ENCODE measurements at regions not wholly inside any gene's neighbourhood (a gene's known extent, or its start where the extent isn't known, plus 50 kb on each side); places are given as distances from the start of the nearest gene placed in this dataset.

DNA sequence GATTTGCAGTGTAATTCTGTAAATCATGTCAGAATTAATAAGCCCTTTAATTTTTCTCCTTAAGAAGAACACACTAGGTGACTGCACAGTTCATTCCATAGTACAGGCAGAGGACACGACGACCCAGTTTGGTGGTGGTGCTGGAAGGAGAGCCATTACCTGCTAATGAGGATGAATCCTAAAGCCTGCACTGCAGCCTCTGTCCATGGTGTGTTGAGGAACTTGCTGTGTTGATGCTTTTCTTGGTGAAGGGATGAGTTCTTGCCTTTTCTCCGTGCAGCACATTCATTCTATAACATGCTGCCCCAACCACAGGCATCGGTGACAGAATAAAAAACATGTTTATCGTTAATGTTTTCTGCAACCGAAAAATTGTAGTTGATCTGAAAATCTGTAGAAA is 89.6 kb upstream of the VEPH1 start:
- no peak overlapping the region for H3K4me3 ChIP-seq (ENCODE audit: low read depth, low read length)
- ChIA-PET CTCF (interaction anchor here (1.2 to 3.1 kb wide), 3 partner anchors 12 to 20 kb away, joined by 3 to 25 read pairs (median 5); no protein-coding TSS in a partner anchor), POLR2A (no interaction called here)
- TF ChIP-seq, protein P1, sequence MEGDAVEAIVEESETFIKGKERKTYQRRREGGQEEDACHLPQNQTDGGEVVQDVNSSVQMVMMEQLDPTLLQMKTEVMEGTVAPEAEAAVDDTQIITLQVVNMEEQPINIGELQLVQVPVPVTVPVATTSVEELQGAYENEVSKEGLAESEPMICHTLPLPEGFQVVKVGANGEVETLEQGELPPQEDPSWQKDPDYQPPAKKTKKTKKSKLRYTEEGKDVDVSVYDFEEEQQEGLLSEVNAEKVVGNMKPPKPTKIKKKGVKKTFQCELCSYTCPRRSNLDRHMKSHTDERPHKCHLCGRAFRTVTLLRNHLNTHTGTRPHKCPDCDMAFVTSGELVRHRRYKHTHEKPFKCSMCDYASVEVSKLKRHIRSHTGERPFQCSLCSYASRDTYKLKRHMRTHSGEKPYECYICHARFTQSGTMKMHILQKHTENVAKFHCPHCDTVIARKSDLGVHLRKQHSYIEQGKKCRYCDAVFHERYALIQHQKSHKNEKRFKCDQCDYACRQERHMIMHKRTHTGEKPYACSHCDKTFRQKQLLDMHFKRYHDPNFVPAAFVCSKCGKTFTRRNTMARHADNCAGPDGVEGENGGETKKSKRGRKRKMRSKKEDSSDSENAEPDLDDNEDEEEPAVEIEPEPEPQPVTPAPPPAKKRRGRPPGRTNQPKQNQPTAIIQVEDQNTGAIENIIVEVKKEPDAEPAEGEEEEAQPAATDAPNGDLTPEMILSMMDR (IDR thresholded peaks at IDR 0.05; ENCODE audit: insufficient read depth, low read length, missing control alignments): no peak
- no peak for DNase-seq (ENCODE audit: low read depth, low spot score)

DNA sequence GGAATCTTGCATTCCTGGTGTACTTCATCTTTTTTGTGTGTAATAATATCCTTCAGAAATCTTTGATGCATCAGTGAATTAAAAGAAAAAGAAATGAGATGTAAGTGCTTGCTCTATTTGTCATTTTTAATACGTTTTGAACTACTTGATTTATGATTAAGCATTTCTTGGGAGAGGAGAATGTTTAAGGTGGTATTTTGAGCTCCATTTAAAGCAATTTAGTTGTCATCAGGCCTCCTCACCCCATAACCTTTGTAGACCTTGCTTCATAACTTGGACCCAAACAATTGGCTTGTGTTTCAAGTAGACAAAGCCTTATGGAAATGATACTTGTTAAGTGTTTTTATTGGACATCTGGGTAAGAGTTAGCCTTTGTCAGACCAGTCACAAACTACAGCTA is 87.1 kb upstream of the VEPH1 start:
- POLR2A ChIA-PET: no interaction called here
- TF ChIP-seq, protein P1 (IDR thresholded peaks at IDR 0.05; ENCODE audit: insufficient read depth, low read length, missing control alignments): no peak
- CTCF ChIA-PET: interaction anchor here (1.3 to 3.2 kb wide), 3 partner anchors 17 to 58 kb away, joined by 5 to 14 read pairs (median 10); no protein-coding TSS in a partner anchor
- DNase-seq (ENCODE audit: low read depth, low spot score): no peak
- no peak overlapping the region for H3K4me3 ChIP-seq (ENCODE audit: low read depth, low read length)

DNA sequence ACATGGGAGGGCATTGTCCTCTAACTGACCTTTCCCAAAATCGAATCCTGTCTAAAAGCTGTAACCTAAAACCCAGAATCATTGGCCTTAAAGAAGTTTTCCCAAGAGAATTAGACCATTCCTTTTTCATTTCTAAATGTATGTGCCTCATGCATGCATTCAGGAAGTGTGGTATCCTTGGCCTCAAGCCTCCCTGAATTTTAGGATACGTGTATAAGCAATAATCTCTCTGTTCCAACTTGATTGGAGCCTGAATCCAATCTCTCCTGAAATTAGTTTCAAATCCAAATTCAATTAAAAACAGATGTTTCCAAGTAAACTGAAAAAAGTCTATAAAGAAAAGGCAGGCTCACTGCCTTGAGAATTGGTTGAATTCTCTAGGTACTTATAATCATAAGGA is 86.0 kb upstream of the VEPH1 start:
- H3K4me3 ChIP-seq (ENCODE audit: low read depth, low read length): no peak overlapping the region
- ChIA-PET CTCF (interaction anchor here (0.6 to 3.2 kb wide), 3 partner anchors 16 to 845 kb away, joined by 3 to 14 read pairs (median 10); no protein-coding TSS in a partner anchor), POLR2A (no interaction called here)
- no peak for DNase-seq (ENCODE audit: low read depth, low spot score)
- TF ChIP-seq, protein P1 (IDR thresholded peaks at IDR 0.05; ENCODE audit: insufficient read depth, low read length, missing control alignments): no peak

DNA sequence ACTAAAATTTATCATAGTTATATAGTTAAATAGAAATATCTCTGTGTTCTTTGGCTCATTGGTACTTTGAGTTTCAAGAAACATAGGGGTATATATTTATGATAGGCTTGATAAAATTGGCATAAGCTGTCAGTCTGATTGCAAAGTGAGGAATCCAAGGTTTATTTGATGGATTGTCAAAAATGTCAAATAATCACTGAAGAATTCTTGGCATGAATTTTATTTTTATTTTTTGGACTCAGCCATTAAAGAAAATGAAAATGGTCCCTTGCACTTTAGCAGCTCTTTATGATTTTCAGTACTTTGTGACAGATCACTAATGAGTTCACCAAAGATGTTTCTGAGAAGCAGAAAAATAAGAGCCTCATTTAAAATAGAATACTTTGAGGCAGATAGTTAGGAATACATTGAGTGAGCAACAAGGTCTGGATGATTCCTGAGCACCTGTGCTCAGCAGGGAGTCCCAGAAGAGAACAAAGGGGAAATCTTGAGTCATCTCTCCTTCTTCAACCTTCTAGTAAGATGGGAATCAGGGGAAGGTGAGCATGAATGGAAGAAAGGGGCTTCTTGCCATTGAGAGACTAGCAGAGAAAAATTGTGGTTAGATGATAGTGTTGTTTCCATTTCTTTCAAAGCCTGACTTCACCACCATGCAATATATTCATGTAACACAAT is 85.3 kb upstream of the VEPH1 start:
- ChIA-PET CTCF (interaction anchor here (0.6 to 3.2 kb wide), 4 partner anchors 15 to 846 kb away, joined by 3 to 14 read pairs (median 8); no protein-coding TSS in a partner anchor), POLR2A (no interaction called here)
- no peak for DNase-seq (ENCODE audit: low read depth, low spot score)

DNA sequence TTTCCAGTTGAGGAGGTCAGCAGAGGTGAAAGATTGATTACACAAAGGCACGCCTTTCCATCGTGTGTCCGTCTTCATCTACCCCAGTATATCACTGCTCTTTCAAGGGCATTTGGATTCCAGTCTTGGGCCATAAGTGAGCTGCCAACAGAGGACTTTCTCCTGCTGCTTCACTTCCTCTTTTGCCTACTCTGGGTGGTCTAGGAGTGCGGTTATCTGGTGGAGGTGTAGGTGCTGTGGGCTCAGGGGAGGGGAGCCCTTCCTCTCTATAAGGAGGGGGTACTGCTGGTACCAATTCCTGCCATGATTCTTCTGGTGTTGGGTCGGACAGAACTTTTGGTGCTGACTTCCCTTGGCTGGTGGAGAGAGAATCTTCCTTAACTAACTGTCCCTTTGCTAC is 83.1 kb upstream of the VEPH1 start:
- POLR2A ChIA-PET: no interaction called here
- no peak for DNase-seq (ENCODE audit: low read depth, low spot score)
- TF ChIP-seq, protein P1 (IDR thresholded peaks at IDR 0.05; ENCODE audit: insufficient read depth, low read length, missing control alignments): no peak
- no peak overlapping the region for H3K4me3 ChIP-seq (ENCODE audit: low read depth, low read length)
- CTCF ChIA-PET: no interaction called here

More for the DNA sequence above, 85.3 kb upstream of the VEPH1 start:
- TF ChIP-seq, protein P1 (IDR thresholded peaks at IDR 0.05; ENCODE audit: insufficient read depth, low read length, missing control alignments): no peak
- H3K4me3 ChIP-seq (ENCODE audit: low read depth, low read length): no peak overlapping the region

DNA sequence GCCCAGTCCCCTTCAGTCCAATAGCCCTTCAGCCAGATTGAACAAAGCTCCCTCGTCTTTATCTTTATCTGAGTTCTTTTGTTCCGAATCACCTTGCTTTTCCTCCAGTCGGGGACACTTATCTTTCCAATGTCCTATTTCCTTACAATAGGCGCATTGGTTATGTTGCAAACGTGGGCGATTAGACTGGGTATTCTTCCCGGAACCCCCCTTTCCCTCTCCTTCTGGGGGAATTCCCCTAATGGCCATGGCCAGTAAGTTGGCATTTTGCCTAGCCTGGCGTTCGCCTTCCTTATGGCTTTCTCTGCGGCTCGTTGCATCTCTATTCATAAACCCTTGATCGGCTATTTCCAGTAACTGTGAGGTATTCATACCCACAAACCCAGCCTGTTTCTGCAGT is 82.2 kb upstream of the VEPH1 start:
- DNase-seq (ENCODE audit: low read depth, low spot score): no peak
- CTCF ChIA-PET: interaction anchor here (1.0 kb wide), 1 partner anchor 13 kb away, joined by 7 read pairs; no protein-coding TSS in a partner anchor
- TF ChIP-seq, protein P1 (IDR thresholded peaks at IDR 0.05; ENCODE audit: insufficient read depth, low read length, missing control alignments): no peak
- no peak overlapping the region for H3K4me3 ChIP-seq (ENCODE audit: low read depth, low read length)
- POLR2A ChIA-PET: no interaction called here

Measured in AG04449 (cell line).